Vagina (tissue), 2 donors: ENCODE measurements at regions not wholly inside any gene's neighbourhood (a gene's known extent, or its start where the extent isn't known, plus 50 kb on each side); places are given as distances from the start of the nearest gene placed in this dataset.

Experiments used
- POLR2A ChIP-seq, 2 donors: fragments of 450-650 bp; IDR thresholded peaks; one replicate each; pipeline ENCODE4 v1.6.1; 2017; ENCODE audit warnings: antibody characterized with exemption in 2 of 2, mild to moderate bottlenecking in 2 of 2, moderate library complexity in 2 of 2
- POLR2AphosphoS5 ChIP-seq, 2 donors: sonication (generic); formaldehyde crosslinking; IDR thresholded peaks; one replicate each; pipeline ENCODE4 v1.9.0; 2017; ENCODE audit warnings: antibody characterized with exemption in 2 of 2, mild to moderate bottlenecking in 2 of 2, low read depth in 1 of 2; ENCODE audit not compliant: insufficient read depth in 1 of 2
- TF ChIP-seq, protein P1 (sequence below), 3 experiments: fragments of 450-650 bp in 2 of 3; fragments of 200-600 bp in 1 of 3; sonication (generic) in 1 of 3; IDR thresholded peaks; one replicate each; pipeline ENCODE4 v1.5.1; 2017 to 2019; ENCODE audit warnings: antibody characterized with exemption in 3 of 3, mild to moderate bottlenecking in 2 of 3, moderate library complexity in 2 of 3

GRCh38 chr5:130651440-130651839, 513.6 kb downstream of the HINT1 start:
- TF ChIP-seq, protein P1, sequence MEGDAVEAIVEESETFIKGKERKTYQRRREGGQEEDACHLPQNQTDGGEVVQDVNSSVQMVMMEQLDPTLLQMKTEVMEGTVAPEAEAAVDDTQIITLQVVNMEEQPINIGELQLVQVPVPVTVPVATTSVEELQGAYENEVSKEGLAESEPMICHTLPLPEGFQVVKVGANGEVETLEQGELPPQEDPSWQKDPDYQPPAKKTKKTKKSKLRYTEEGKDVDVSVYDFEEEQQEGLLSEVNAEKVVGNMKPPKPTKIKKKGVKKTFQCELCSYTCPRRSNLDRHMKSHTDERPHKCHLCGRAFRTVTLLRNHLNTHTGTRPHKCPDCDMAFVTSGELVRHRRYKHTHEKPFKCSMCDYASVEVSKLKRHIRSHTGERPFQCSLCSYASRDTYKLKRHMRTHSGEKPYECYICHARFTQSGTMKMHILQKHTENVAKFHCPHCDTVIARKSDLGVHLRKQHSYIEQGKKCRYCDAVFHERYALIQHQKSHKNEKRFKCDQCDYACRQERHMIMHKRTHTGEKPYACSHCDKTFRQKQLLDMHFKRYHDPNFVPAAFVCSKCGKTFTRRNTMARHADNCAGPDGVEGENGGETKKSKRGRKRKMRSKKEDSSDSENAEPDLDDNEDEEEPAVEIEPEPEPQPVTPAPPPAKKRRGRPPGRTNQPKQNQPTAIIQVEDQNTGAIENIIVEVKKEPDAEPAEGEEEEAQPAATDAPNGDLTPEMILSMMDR (IDR thresholded peaks at IDR 0.05) = no peak
- TF ChIP-seq POLR2AphosphoS5 (IDR thresholded peaks at IDR 0.05; ENCODE audit: insufficient read depth in 1 of 2, low read depth in 1 of 2) (no peak), POLR2A (IDR thresholded peaks at IDR 0.05) (no peak)
